NOMO-1 (cell line): ENCODE measurements at regions not wholly inside any gene's neighbourhood (a gene's known extent, or its start where the extent isn't known, plus 50 kb on each side); places are given as distances from the start of the nearest gene placed in this dataset.

Experiments
- DNase-seq, 2 experiments: peaks; one replicate each; lab custom pipeline; 2025; ENCODE audit not compliant: unreplicated experiment in 2 of 2; lab: John Stamatoyannopoulos, UW

GRCh38 chr3:1026395-1026794, 66.4 kb upstream of the CNTN6 start:
- DNase-seq: no peak

DNA sequence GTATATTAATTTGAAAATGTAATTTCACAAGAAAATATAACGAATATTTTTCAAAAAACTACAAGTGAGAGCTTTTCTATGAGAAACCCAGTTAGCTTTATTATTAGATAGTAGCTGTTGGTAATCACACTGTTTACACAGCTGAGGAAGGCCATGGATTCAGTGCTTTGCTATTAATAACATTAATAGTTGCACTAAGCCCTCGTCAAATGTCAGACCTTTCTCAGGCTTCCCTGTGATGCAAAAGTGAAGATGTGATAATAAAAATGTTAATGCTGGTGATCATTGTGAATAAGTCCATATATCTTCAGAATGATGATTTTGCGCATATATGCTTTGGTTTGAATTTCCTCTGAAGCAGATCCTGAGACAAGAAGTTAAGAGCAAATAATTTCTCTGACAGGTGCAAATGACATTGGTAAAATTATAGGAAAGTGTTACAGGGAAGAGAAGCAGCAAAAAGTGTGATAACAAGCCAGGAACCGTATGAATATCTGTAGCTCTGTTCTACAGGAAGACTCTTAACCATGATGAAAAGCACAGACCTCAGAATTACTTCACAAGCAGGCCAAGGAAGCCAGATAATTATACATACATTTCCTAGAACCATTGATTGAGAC, 56.5 kb upstream of the CNTN6 start:
- DNase-seq: no peak

GRCh38 chr3:1037631-1038030, 55.2 kb upstream of the CNTN6 start:
- DNase-seq: no peak
